WTC11 (cell line): ENCODE measurements at regions not wholly inside any gene's neighbourhood (a gene's known extent, or its start where the extent isn't known, plus 50 kb on each side); places are given as distances from the start of the nearest gene placed in this dataset.

Source experiments
- ATF1 ChIP-seq: sonication (generic); formaldehyde crosslinking; IDR thresholded peaks from 2 replicates; pipeline ENCODE4 v1.8.1; 2023; ENCODE audit warnings: mild to moderate bottlenecking, moderate library complexity, missing genetic modification reagents
- ATF2 ChIP-seq: sonication (generic); formaldehyde crosslinking; IDR thresholded peaks from 2 replicates; pipeline ENCODE4 v1.8.1; 2022; ENCODE audit warnings: low read depth, missing genetic modification reagents, borderline replicate concordance
- CREM ChIP-seq: sonication (generic); formaldehyde crosslinking; IDR thresholded peaks from 2 replicates; pipeline ENCODE4 v1.8.1; 2022; ENCODE audit warnings: mild to moderate bottlenecking, missing genetic modification reagents, moderate library complexity
- GABPB1 ChIP-seq: sonication (generic); formaldehyde crosslinking; IDR thresholded peaks from 2 replicates; pipeline ENCODE4 v1.8.1; 2023; ENCODE audit warnings: mild to moderate bottlenecking, missing genetic modification reagents
- JUN ChIP-seq: sonication (generic); formaldehyde crosslinking; IDR thresholded peaks from 2 replicates; pipeline ENCODE4 v1.8.0; 2023; ENCODE audit warnings: mild to moderate bottlenecking, missing genetic modification reagents
- SMAD3 ChIP-seq: sonication (generic); formaldehyde crosslinking; IDR thresholded peaks from 2 replicates; pipeline ENCODE4 v1.8.0; 2022; ENCODE audit warnings: missing genetic modification reagents, mild to moderate bottlenecking, borderline replicate concordance
- SOX15 ChIP-seq: fragments of 250-450 bp; sonication (Bioruptor Pico); IDR thresholded peaks from 2 replicates; pipeline ENCODE4 v1.9.0; 2021; ENCODE audit warnings: mild to moderate bottlenecking
- ZNF232 ChIP-seq: sonication (generic); formaldehyde crosslinking; IDR thresholded peaks from 2 replicates; pipeline ENCODE4 v1.8.0; 2022; ENCODE audit warnings: mild to moderate bottlenecking, missing genetic modification reagents
- TF ChIP-seq, protein P1 (sequence below): fragments of 250-450 bp; sonication (Bioruptor Pico); IDR thresholded peaks from 2 replicates; pipeline ENCODE4 v1.9.0; 2021; ENCODE audit warnings: mild to moderate bottlenecking

DNA sequence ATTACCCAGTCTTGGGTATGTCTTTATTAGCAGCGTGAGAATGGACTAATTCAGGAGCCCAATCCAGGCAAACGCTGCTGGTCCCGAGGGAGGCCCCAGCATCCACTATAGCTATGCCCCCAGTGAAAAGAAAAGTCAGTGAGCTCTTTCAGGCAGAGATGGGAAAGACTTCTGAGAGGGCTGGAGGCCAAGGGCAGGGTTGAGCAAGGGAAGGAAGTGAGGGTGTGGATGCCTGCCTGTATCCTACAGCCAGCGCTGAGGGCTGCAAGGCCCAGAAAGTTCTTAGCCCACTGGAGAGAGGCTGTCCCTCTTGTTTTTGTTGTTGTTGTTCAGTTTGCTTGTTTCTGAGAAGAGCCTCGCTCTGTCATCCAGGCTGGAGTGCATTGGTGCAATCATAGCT, 261.6 kb downstream of the ZEB1 start (continued):
- TF ChIP-seq, protein P1, sequence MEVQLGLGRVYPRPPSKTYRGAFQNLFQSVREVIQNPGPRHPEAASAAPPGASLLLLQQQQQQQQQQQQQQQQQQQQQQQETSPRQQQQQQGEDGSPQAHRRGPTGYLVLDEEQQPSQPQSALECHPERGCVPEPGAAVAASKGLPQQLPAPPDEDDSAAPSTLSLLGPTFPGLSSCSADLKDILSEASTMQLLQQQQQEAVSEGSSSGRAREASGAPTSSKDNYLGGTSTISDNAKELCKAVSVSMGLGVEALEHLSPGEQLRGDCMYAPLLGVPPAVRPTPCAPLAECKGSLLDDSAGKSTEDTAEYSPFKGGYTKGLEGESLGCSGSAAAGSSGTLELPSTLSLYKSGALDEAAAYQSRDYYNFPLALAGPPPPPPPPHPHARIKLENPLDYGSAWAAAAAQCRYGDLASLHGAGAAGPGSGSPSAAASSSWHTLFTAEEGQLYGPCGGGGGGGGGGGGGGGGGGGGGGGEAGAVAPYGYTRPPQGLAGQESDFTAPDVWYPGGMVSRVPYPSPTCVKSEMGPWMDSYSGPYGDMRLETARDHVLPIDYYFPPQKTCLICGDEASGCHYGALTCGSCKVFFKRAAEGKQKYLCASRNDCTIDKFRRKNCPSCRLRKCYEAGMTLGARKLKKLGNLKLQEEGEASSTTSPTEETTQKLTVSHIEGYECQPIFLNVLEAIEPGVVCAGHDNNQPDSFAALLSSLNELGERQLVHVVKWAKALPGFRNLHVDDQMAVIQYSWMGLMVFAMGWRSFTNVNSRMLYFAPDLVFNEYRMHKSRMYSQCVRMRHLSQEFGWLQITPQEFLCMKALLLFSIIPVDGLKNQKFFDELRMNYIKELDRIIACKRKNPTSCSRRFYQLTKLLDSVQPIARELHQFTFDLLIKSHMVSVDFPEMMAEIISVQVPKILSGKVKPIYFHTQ (CRISPR knock-in tag): no peak
- TF ChIP-seq ATF1 (CRISPR knock-in tag) (no peak), SOX15 (CRISPR knock-in tag) (no peak), ZNF232 (no peak), GABPB1 (CRISPR knock-in tag) (no peak), ATF2 (CRISPR knock-in tag) (no peak), JUN (no peak), CREM (no peak), SMAD3 (CRISPR knock-in tag) (no peak)
